Heart right ventricle (tissue), 16 donors: ENCODE measurements at regions not wholly inside any gene's neighbourhood (a gene's known extent, or its start where the extent isn't known, plus 50 kb on each side); places are given as distances from the start of the nearest gene placed in this dataset.

Experiments
- ATAC-seq, 8 donors: fragments of 200-7000 bp; cut with Tn5 transposase; one replicate each; pipeline ENCODE4 v1.9.1; 2020; ENCODE audit warnings: mild to moderate bottlenecking in 8 of 8, moderate library complexity in 8 of 8, moderate number of reproducible peaks in 1 of 8
- DNase-seq, 2 donors: peaks; one replicate each; pipeline ENCODE4 v3.0.0-alpha.2; 2020
- H3K27ac ChIP-seq, 10 donors: fragments of 200-600 bp; sonication (generic) in 2 of 10; one replicate each; pipeline versions ENCODE4 v1.5.0 to v1.8.0; 2020 to 2022; ENCODE audit warnings: mild to moderate bottlenecking in 3 of 10
- H3K27me3 ChIP-seq, 7 donors: fragments of 200-600 bp; one replicate each; pipeline ENCODE4 v1.8.0; 2021 to 2022; ENCODE audit warnings: mild to moderate bottlenecking in 2 of 7
- H3K36me3 ChIP-seq, 9 donors: fragments of 200-600 bp; sonication (generic) in 1 of 9; one replicate each; pipeline versions ENCODE4 v1.5.0 to v1.8.0; 2020 to 2022; ENCODE audit warnings: mild to moderate bottlenecking in 2 of 9
- H3K4me1 ChIP-seq, 9 donors: fragments of 200-600 bp; sonication (generic) in 1 of 9; one replicate each; pipeline versions ENCODE4 v1.5.0 to v1.8.0; 2020 to 2022; ENCODE audit warnings: mild to moderate bottlenecking in 4 of 9
- H3K4me3 ChIP-seq, 10 donors: fragments of 200-600 bp; sonication (generic) in 2 of 10; one replicate each; pipeline versions ENCODE4 v1.5.0 to v1.8.0; 2020 to 2022; ENCODE audit warnings: mild to moderate bottlenecking in 7 of 10, moderate library complexity in 2 of 10
- H3K9me3 ChIP-seq, 11 donors: fragments of 200-600 bp in 10 of 11; sonication (generic) in 2 of 11; one replicate each; pipeline versions ENCODE4 v1.5.0 to v1.8.0; 2013 to 2022; ENCODE audit warnings: mild to moderate bottlenecking in 2 of 11, control low read depth in 1 of 11, moderate library complexity in 1 of 11
- WGBS, 2 donors: extraction: QIAGEN DNeasy Blood & Tissue Kit; methylation state at CpG; one replicate each; pipeline ENCODE4 v1.1.7; 2013; ENCODE audit warnings: inconsistent platforms in 1 of 2; 5-methylcytosine and 5-hydroxymethylcytosine counted together
- intact Hi-C, 10 donors: fragments of 100-400 bp; cut with DNase I; formaldehyde crosslinking; loops; one replicate each; pipeline versions ENCODE4 v1.11.1 to v1.14.2; 2022
- TF ChIP-seq, protein P1 (sequence below), 9 donors: fragments of 200-600 bp; sonication (generic) in 2 of 9; IDR thresholded peaks; one replicate each; pipeline versions ENCODE4 v1.5.0 to v1.8.0; 2021 to 2022; ENCODE audit warnings: antibody characterized with exemption in 9 of 9, mild to moderate bottlenecking in 5 of 9, moderate library complexity in 1 of 9
- donor health status: Arrhythmogenic right ventricular cardiomyopathy.
- donor health status: ischemic (EF 13 %, LVEDD 7.1; RV severe dilation, severe dysfunction).
- donor health status: healthy with polysubstance abuse.
- donor health status: DM: no; HTN: yes; CAD: no.
- donor health status: DM: no; HTN: no; CAD: no.
- donor health status: ischemic (EF 25% LVEDD 6.9; RV normal size, moderate dysfunction).
- donor health status: ischemic (EF 25% LVEDD 5.7; RV mildly dilated, moderate dysfunction).
- donor health status: healthy.
- donor health status: DM: yes; HTN: yes; CAD: no.
- donor health status: Ischemic cardiomyopathy.
- donor health status: ischemic (EF 35%, LVEDD 5.7; RV mildly dilated, moderate dysfunction).
- donor health status: nonischemic (EF 11% LVEDD 7.7; RV severe dilation, severe dysfunction).
- donor health status: DM: yes; HTN: yes; CAD: no.
- donor health status: PGD.
- donor health status: ischemic (EF 29% LVEDD 5.4; RV normal size, mild dysfunction).
- donor health status: nonischemic (EF 23%, LVEDD 6.1; RV moderate dilation, normal function).

DNA sequence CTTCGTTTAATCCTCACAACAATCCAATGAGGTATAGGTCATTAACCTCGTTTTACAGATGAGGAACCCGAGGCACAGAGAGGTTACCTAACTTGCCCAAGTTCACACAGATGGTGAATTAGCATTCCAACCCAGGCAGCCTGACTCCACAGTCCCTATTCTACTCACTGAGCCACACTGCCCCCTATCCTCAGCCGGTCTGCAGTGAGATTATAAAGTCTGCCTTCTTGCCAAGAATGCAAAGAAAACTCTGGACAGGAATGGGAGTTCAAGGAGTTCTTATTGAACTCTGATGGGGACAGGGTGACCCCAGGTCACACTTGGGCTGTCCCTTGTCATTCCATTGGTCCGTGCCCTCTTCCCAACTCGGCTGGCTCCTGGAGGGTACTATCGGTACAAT lies 94.0 kb upstream of the KCNK12 start:
- WGBS, 2 donors: 70 to 77% methylated on average over 7 of the region's 7 CpGs
- ATAC-seq: no peak

DNA sequence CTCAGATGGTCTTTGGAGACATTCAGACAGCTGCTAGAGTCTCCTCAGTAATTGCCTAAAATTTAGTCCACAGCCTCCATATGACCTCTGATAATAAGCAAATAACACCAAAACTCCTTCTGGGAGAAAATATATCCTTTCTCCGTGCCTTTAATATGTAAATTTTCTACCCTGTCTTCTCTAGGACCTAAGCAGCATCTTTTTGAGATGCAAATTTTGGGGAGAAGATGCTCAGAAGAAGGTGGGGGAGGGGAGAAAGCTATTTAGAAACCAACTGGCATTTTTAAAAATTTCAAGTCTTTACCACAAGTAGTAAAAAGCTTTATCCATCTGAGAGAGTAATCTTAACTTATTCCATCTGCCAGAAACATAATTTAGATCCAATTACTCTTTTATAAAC lies 91.8 kb upstream of the KCNK12 start:
- no peak overlapping the region for H3K27ac ChIP-seq
- 48 to 54% methylated on average over 1 of the region's 1 CpG for WGBS, 2 donors
- ATAC-seq: no peak
- intact Hi-C loops: no loop called here
- H3K9me3 ChIP-seq: no peaks in the 10 kb centered on the region
- no peak overlapping the region for H3K4me3 ChIP-seq
- no peaks in the 10 kb centered on the region for H3K27me3 ChIP-seq
- TF ChIP-seq, protein P1, sequence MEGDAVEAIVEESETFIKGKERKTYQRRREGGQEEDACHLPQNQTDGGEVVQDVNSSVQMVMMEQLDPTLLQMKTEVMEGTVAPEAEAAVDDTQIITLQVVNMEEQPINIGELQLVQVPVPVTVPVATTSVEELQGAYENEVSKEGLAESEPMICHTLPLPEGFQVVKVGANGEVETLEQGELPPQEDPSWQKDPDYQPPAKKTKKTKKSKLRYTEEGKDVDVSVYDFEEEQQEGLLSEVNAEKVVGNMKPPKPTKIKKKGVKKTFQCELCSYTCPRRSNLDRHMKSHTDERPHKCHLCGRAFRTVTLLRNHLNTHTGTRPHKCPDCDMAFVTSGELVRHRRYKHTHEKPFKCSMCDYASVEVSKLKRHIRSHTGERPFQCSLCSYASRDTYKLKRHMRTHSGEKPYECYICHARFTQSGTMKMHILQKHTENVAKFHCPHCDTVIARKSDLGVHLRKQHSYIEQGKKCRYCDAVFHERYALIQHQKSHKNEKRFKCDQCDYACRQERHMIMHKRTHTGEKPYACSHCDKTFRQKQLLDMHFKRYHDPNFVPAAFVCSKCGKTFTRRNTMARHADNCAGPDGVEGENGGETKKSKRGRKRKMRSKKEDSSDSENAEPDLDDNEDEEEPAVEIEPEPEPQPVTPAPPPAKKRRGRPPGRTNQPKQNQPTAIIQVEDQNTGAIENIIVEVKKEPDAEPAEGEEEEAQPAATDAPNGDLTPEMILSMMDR (IDR thresholded peaks at IDR 0.05): no peak
- H3K36me3 ChIP-seq: no peaks in the 10 kb centered on the region
- DNase-seq: no peak
- H3K4me1 ChIP-seq: no peaks in the 10 kb centered on the region

More for the DNA sequence above, 94.0 kb upstream of the KCNK12 start:
- Histone ChIP-seq H3K27me3 (no peaks in the 10 kb centered on the region), H3K4me3 (no peak overlapping the region), H3K9me3 (no peaks in the 10 kb centered on the region), H3K4me1 (no peaks in the 10 kb centered on the region), H3K36me3 (no peaks in the 10 kb centered on the region), H3K27ac (no peak overlapping the region)
- intact Hi-C loops: no loop called here
- TF ChIP-seq, protein P1 (IDR thresholded peaks at IDR 0.05): no peak
- DNase-seq: no peak

DNA sequence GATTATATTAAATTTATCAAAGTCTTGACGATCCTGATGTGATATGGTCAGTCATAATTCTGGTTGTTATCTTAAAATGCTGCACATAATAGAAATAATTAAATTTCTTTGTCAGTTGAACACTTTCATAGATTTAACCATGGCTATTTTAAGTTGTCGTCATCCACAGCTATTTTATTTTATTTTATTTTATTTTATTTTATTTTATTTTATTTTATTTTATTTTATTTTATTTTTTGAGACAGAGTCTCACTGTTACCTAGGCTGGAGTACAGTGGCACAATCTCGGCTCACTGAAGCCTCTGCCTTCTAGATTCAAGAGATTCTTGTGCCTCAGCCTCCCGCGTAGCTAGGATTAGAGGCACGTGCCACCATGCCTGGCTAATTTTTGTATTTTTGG lies 90.5 kb upstream of the KCNK12 start:
- Histone ChIP-seq H3K27me3 (no peaks in the 10 kb centered on the region), H3K9me3 (no peaks in the 10 kb centered on the region), H3K4me3 (no peak overlapping the region), H3K4me1 (no peaks in the 10 kb centered on the region), H3K36me3 (no peaks in the 10 kb centered on the region), H3K27ac (no peak overlapping the region)
- 93 to 94% methylated on average over 6 of the region's 6 CpGs for WGBS, 2 donors
- ATAC-seq (no peak), DNase-seq (no peak)
- intact Hi-C loops: no loop called here
- TF ChIP-seq, protein P1 (IDR thresholded peaks at IDR 0.05): no peak

DNA sequence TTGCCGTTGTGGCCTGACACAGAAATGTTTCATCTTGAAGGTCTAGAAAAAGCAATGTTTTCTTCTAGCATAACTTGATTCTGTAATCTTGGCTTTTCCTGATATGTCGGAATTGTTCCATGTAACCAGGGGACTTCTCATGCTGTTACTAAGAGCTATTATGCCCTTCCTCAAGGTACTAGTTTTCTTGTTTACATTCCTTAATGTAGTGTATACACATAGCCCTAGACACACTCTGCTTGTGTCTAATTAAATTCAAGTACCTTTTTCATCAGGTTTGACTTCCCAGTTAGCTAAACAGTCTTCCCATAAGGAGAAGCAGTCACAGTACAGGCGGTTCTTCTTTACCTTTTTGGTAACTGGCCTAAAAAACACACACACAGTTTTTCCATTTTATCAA lies 89.4 kb upstream of the KCNK12 start:
- Histone ChIP-seq H3K27ac (no peak overlapping the region), H3K4me3 (no peak overlapping the region), H3K36me3 (no peaks in the 10 kb centered on the region), H3K9me3 (no peaks in the 10 kb centered on the region), H3K4me1 (no peaks in the 10 kb centered on the region), H3K27me3 (no peaks in the 10 kb centered on the region)
- no peak for DNase-seq
- intact Hi-C loops: no loop called here
- ATAC-seq: no peak
- WGBS, 2 donors: 73 to 76% methylated on average over 3 of the region's 3 CpGs
- TF ChIP-seq, protein P1 (IDR thresholded peaks at IDR 0.05): no peak
